GM23338 (cell line): ENCODE measurements at regions not wholly inside any gene's neighbourhood (a gene's known extent, or its start where the extent isn't known, plus 50 kb on each side); places are given as distances from the start of the nearest gene placed in this dataset.

Source experiments
- ATAC-seq: fragments of 200-7000 bp; cut with Tn5 transposase; 3 replicates; pipeline ENCODE4 v1.9.1; 2020
- DNase-seq: peaks from one replicate; pipeline ENCODE4 v3.0.0-alpha.2; 2015; ENCODE audit warnings: low spot score
- H2AFZ ChIP-seq: fragments of 200-600 bp; sonication (generic); 2 replicates; pipeline ENCODE4 v1.8.0; 2016; ENCODE audit warnings: antibody characterized with exemption, mild to moderate bottlenecking, moderate library complexity
- H3F3A ChIP-seq: fragments of 200-600 bp; sonication (generic); replicated peaks from 2 replicates; pipeline ENCODE4 v1.8.0; 2017; ENCODE audit warnings: antibody characterized with exemption, mixed run types, low read depth
- H3K27ac ChIP-seq: fragments of 200-600 bp; sonication (generic); 2 replicates; pipeline ENCODE4 v1.6.1; 2016; ENCODE audit warnings: low read depth
- H3K27me3 ChIP-seq: fragments of 200-600 bp; sonication (generic); 2 replicates; pipeline ENCODE4 v1.8.0; 2016; ENCODE audit warnings: mild to moderate bottlenecking, mixed run types, moderate library complexity; ENCODE audit not compliant: insufficient read depth
- H3K36me3 ChIP-seq: fragments of 200-600 bp; sonication (generic); 2 replicates; pipeline ENCODE4 v1.8.0; 2016; ENCODE audit warnings: mild to moderate bottlenecking; ENCODE audit not compliant: insufficient read depth
- H3K4me1 ChIP-seq: fragments of 200-600 bp; sonication (generic); 2 replicates; pipeline ENCODE4 v1.8.0; 2016; ENCODE audit warnings: mild to moderate bottlenecking, moderate library complexity; ENCODE audit not compliant: insufficient read depth
- H3K4me2 ChIP-seq: fragments of 200-600 bp; sonication (generic); 2 replicates; pipeline ENCODE4 v1.7.1; 2017; ENCODE audit warnings: mixed run types
- H3K4me3 ChIP-seq: fragments of 200-600 bp; sonication (generic); 2 replicates; pipeline ENCODE4 v1.6.1; 2016; ENCODE audit warnings: mixed run types
- H3K79me2 ChIP-seq: fragments of 200-600 bp; sonication (generic); replicated peaks from 2 replicates; pipeline ENCODE4 v1.8.0; 2017; ENCODE audit warnings: mild to moderate bottlenecking; ENCODE audit not compliant: insufficient read depth
- H3K9me2 ChIP-seq: fragments of 200-600 bp; sonication (generic); 2 replicates; pipeline ENCODE4 v1.8.0; 2017; ENCODE audit not compliant: insufficient read depth
- H4K20me1 ChIP-seq: fragments of 200-600 bp; sonication (generic); replicated peaks from 2 replicates; pipeline ENCODE4 v1.8.0; 2017; ENCODE audit warnings: mild to moderate bottlenecking; ENCODE audit not compliant: insufficient read depth
- H3K27ac Mint-ChIP-seq: 2 replicates; pipeline ENCODE4 v1.8.0; 2020; ENCODE audit warnings: inconsistent platforms, mild to moderate bottlenecking, moderate library complexity, mixed read lengths
- H3K27me3 Mint-ChIP-seq: 3 replicates; pipeline ENCODE4 v1.8.0; 2022; ENCODE audit warnings: low read depth, mild to moderate bottlenecking, moderate library complexity, mixed read lengths, inconsistent platforms; ENCODE audit not compliant: insufficient read depth, poor library complexity
- H3K36me3 Mint-ChIP-seq: 3 replicates; pipeline ENCODE4 v1.8.0; 2021; ENCODE audit warnings: low read depth, mild to moderate bottlenecking, inconsistent platforms, moderate library complexity, mixed read lengths
- H3K4me1 Mint-ChIP-seq: 3 replicates; pipeline ENCODE4 v1.8.0; 2020; ENCODE audit warnings: mild to moderate bottlenecking, inconsistent platforms, mixed read lengths
- H3K4me3 Mint-ChIP-seq: 3 replicates; pipeline ENCODE4 v1.8.0; 2021; ENCODE audit warnings: moderate library complexity, mild to moderate bottlenecking, inconsistent platforms, mixed read lengths
- H3K9me3 Mint-ChIP-seq: 3 replicates; pipeline ENCODE4 v1.8.0; 2020; ENCODE audit warnings: moderate library complexity, mild to moderate bottlenecking, inconsistent platforms, mixed read lengths
- ETS1 ChIP-seq: IDR thresholded peaks from 2 replicates; pipeline ENCODE4 v1.6.1; 2016; ENCODE audit warnings: antibody characterized with exemption
- JUNB ChIP-seq: IDR thresholded peaks from one replicate; pipeline ENCODE4 v1.6.1; 2016; ENCODE audit warnings: antibody characterized with exemption; ENCODE audit not compliant: unreplicated experiment
- ZNF114 ChIP-seq: fragments of 250-450 bp; sonication (Bioruptor Pico); IDR thresholded peaks from 2 replicates; pipeline ENCODE4 v1.5.0; 2020; ENCODE audit warnings: mild to moderate bottlenecking, moderate library complexity
- ZNF331 ChIP-seq: fragments of 250-450 bp; sonication (Bioruptor Pico); IDR thresholded peaks from 2 replicates; pipeline ENCODE4 v1.5.0; 2020; ENCODE audit warnings: low read depth, mild to moderate bottlenecking, moderate library complexity
- ZNF462 ChIP-seq: fragments of 250-450 bp; sonication (Bioruptor Pico); IDR thresholded peaks from 2 replicates; pipeline ENCODE4 v1.5.0; 2020; ENCODE audit warnings: mild to moderate bottlenecking, moderate library complexity

- TF ChIP-seq ZNF114 (CRISPR knock-in tag) (no peak), ZNF331 (CRISPR knock-in tag) (no peak), ETS1 (no peak), JUNB (no peak), ZNF462 (CRISPR knock-in tag) (no peak)
Measured at GRCh38 chr5:26181582-26181981, 856.8 kb downstream of the CDH9 start (continued).

- H3K36me3 ChIP-seq, result no peaks in the 10 kb centered on the region
- H3K27me3 Mint-ChIP-seq, result peaks cover 2% of the 10 kb centered on the region
- no peaks in the 10 kb centered on the region for H3K27me3 ChIP-seq
- no peaks in the 10 kb centered on the region for H4K20me1 ChIP-seq
- H2AFZ ChIP-seq, result no peak overlapping the region
- H3F3A ChIP-seq, result no peaks in the 10 kb centered on the region
- H3K27ac Mint-ChIP-seq, result no peak overlapping the region
- ATAC-seq (peak; percentile 91), DNase-seq (peak; percentile 26)
- TF ChIP-seq ZNF462 (CRISPR knock-in tag), result no peak
- H3K4me3 ChIP-seq, result no peak overlapping the region
- H3K4me2 ChIP-seq, result no peak overlapping the region
- H3K36me3 Mint-ChIP-seq, result no peaks in the 10 kb centered on the region
- no peaks in the 10 kb centered on the region for H3K4me1 ChIP-seq
- H3K9me2 ChIP-seq, result 0 out of 2 replicates have a peak, but pooled peaks cover 9% of the 10 kb centered on the region
- no peaks in the 10 kb centered on the region; the same call in 2 of the 3 replicates for H3K4me1 Mint-ChIP-seq
- no peaks in the 10 kb centered on the region for H3K79me2 ChIP-seq
- H3K4me3 Mint-ChIP-seq, result no peak overlapping the region
- no peaks in the 10 kb centered on the region for H3K9me3 Mint-ChIP-seq
- H3K27ac ChIP-seq, result no peak overlapping the region
Measured at GRCh38 chr5:26148569-26149107, 889.7 kb downstream of the CDH9 start.
